Heart left ventricle (tissue), 16 donors: ENCODE measurements at regions not wholly inside any gene's neighbourhood (a gene's known extent, or its start where the extent isn't known, plus 50 kb on each side); places are given as distances from the start of the nearest gene placed in this dataset.
"Not testable (repeated sequence)": the region's sequence is repeated elsewhere in the genome, so short reads cannot be mapped to it uniquely, and the experiment has no call there.

Source experiments
- ATAC-seq, 4 donors: fragments of 200-7000 bp; cut with Tn5 transposase; one replicate each; pipeline ENCODE4 v1.9.1; 2020 to 2022; ENCODE audit warnings: moderate library complexity in 4 of 4, mild to moderate bottlenecking in 3 of 4, moderate number of reproducible peaks in 1 of 4
- DNase-seq, 5 donors: peaks; one replicate each; pipeline ENCODE4 v3.0.0-alpha.2; 2020
- H3K27ac ChIP-seq, 12 donors: fragments of 200-600 bp; sonication (generic) in 4 of 12; one replicate each; pipeline versions ENCODE4 v1.5.0 to v1.8.0; 2016 to 2022; ENCODE audit warnings: mild to moderate bottlenecking in 2 of 12
- H3K27me3 ChIP-seq, 9 donors: fragments of 200-600 bp; sonication (generic) in 2 of 9; one replicate each; pipeline versions ENCODE4 v1.5.1 to v1.8.0; 2016 to 2022; ENCODE audit warnings: mild to moderate bottlenecking in 3 of 9
- H3K36me3 ChIP-seq, 9 donors: fragments of 200-600 bp; sonication (generic) in 2 of 9; one replicate each; pipeline versions ENCODE4 v1.5.0 to v1.8.0; 2018 to 2022; ENCODE audit warnings: mild to moderate bottlenecking in 2 of 9
- H3K4me1 ChIP-seq, 12 donors: fragments of 200-600 bp; sonication (generic) in 4 of 12; one replicate each; pipeline versions ENCODE4 v1.5.0 to v1.8.0; 2016 to 2022; ENCODE audit warnings: mild to moderate bottlenecking in 3 of 12
- H3K4me3 ChIP-seq, 12 donors: fragments of 200-600 bp; sonication (generic) in 4 of 12; one replicate each; pipeline versions ENCODE4 v1.5.0 to v1.8.0; 2017 to 2022; ENCODE audit warnings: mild to moderate bottlenecking in 9 of 12, moderate library complexity in 4 of 12
- H3K9me3 ChIP-seq, 12 donors: fragments of 200-600 bp; sonication (generic) in 4 of 12; one replicate each; pipeline versions ENCODE4 v1.5.0 to v1.8.0; 2016 to 2022; ENCODE audit warnings: mild to moderate bottlenecking in 1 of 12
- POLR2A ChIP-seq, 2 donors: fragments of 450-650 bp; IDR thresholded peaks; one replicate each; pipeline ENCODE4 v1.6.1; 2017; ENCODE audit warnings: antibody characterized with exemption in 2 of 2, mild to moderate bottlenecking in 2 of 2, moderate library complexity in 2 of 2
- WGBS, 4 donors: extraction: QIAGEN DNeasy Blood & Tissue Kit in 2 of 4; methylation state at CpG; one replicate each; pipeline versions ENCODE4 v1.1.5 to v1.1.7; 2013 to 2018; 5-methylcytosine and 5-hydroxymethylcytosine counted together
- intact Hi-C, 10 donors: fragments of 100-400 bp; cut with DNase I; formaldehyde crosslinking; loops; one replicate each; pipeline versions ENCODE4 v1.11.1 to v1.14.2; 2022
- TF ChIP-seq, protein P1 (sequence below), 12 donors: fragments of 200-600 bp; sonication (generic) in 4 of 12; IDR thresholded peaks; one replicate each; pipeline versions ENCODE4 v1.5.0 to v1.8.0; 2018 to 2022; ENCODE audit warnings: antibody characterized with exemption in 12 of 12, mild to moderate bottlenecking in 5 of 12
- donor health status: ischemic (EF 13 %, LVEDD 7.1; RV severe dilation, severe dysfunction).
- donor health status: healthy with polysubstance abuse.
- donor health status: DM: no; HTN: yes; CAD: no.
- donor health status: DM: no; HTN: no; CAD: no.
- donor health status: ischemic (EF 25% LVEDD 6.9; RV normal size, moderate dysfunction).
- donor health status: ischemic (EF 25% LVEDD 5.7; RV mildly dilated, moderate dysfunction).
- donor health status: healthy.
- donor health status: DM: yes; HTN: yes; CAD: no.
- donor health status: ischemic (EF 35%, LVEDD 5.7; RV mildly dilated, moderate dysfunction).
- donor health status: nonischemic (EF 11% LVEDD 7.7; RV severe dilation, severe dysfunction).
- donor health status: DM: yes; HTN: yes; CAD: no.
- donor health status: PGD.
- donor health status: ischemic (EF 29% LVEDD 5.4; RV normal size, mild dysfunction).
- donor health status: nonischemic (EF 23%, LVEDD 6.1; RV moderate dilation, normal function).

DNA sequence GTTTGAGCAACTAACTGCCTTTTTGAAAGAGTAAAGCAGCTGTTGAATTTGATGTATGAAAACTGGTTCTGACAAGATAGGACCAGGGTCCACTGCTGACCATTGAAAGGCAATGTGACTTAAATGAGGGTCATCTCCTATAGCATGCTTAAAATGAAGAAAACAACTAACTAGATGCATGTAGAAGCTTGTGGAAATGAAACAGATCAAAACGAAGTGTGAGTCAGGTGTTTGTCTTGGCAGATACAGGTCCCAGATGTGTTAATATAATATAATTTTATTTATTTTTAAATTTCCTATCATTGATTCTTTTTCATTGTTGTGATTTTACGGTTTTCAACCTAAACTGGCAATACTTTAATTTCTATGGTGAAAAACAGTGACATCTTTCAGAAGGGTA is 83.6 kb downstream of the ATOH1 start:
- Histone ChIP-seq H3K9me3 (no peaks in the 10 kb centered on the region), H3K4me3 (no peak overlapping the region), H3K36me3 (no peaks in the 10 kb centered on the region), H3K4me1 (no peaks in the 10 kb centered on the region), H3K27me3 (no peaks in the 10 kb centered on the region), H3K27ac (no peak overlapping the region)
- ATAC-seq (no peak), DNase-seq (no peak)
- 68 to 79% (median 77%) methylated on average over 2 of the region's 2 CpGs for WGBS, 4 donors
- TF ChIP-seq, protein P1, sequence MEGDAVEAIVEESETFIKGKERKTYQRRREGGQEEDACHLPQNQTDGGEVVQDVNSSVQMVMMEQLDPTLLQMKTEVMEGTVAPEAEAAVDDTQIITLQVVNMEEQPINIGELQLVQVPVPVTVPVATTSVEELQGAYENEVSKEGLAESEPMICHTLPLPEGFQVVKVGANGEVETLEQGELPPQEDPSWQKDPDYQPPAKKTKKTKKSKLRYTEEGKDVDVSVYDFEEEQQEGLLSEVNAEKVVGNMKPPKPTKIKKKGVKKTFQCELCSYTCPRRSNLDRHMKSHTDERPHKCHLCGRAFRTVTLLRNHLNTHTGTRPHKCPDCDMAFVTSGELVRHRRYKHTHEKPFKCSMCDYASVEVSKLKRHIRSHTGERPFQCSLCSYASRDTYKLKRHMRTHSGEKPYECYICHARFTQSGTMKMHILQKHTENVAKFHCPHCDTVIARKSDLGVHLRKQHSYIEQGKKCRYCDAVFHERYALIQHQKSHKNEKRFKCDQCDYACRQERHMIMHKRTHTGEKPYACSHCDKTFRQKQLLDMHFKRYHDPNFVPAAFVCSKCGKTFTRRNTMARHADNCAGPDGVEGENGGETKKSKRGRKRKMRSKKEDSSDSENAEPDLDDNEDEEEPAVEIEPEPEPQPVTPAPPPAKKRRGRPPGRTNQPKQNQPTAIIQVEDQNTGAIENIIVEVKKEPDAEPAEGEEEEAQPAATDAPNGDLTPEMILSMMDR (IDR thresholded peaks at IDR 0.05) = no peak
- TF ChIP-seq POLR2A (IDR thresholded peaks at IDR 0.05) = no peak
- intact Hi-C loops = no loop called here

DNA sequence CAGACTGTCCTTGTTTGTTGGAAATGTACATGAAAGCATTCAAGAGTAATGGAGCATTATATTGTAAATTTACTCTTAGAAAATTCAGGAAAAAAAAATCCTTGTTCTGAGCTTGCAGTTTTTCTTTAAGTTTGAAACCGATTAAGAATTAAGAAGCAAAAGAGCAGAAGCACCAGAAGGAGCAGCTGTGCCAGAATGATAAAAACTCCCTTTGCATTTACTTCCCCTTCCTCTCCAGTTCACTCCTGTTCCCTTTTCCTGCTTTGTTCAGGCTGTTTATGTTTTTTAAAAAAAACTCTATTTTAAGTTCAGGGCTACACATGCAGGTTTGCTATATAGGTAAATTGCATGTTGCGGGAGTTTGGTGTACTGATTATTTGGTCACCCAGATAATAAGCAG is 90.3 kb downstream of the ATOH1 start:
- WGBS, 4 donors = 56 to 73% (median 71%) methylated on average over 2 of the region's 2 CpGs
- Histone ChIP-seq H3K4me1 (no peaks in the 10 kb centered on the region), H3K27me3 (no peaks in the 10 kb centered on the region), H3K4me3 (no peak overlapping the region), H3K36me3 (no peaks in the 10 kb centered on the region), H3K27ac (no peak overlapping the region), H3K9me3 (peaks cover 0 to 7% (median 0%) of the 10 kb centered on the region in 12 donors)
- intact Hi-C loops = no loop called here
- DNase-seq = no peak
- TF ChIP-seq POLR2A (IDR thresholded peaks at IDR 0.05) = no peak
- TF ChIP-seq, protein P1 (IDR thresholded peaks at IDR 0.05) = no peak
- no peak for ATAC-seq

DNA sequence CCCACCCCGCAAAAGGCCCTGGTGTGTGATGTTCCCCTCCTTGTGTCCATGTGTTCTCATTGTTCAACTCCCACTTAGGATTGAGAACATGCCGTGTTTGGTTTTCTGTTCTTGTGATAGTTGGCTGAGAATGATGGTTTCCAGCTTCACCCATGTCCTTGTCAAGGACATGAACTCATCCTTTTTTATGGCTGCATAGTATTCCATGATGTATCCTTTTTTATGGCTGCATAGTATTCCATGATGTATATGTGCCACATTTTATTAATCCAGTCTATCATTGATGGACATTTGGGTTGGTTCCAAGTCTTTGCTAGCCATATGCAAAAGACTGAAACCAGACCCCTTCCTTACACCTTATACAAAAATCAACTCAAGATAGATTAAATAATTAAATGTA is 95.0 kb downstream of the ATOH1 start:
- intact Hi-C loops, H3K4me3 ChIP-seq, DNase-seq, H3K4me1 ChIP-seq, H3K27me3 ChIP-seq, H3K36me3 ChIP-seq, H3K27ac ChIP-seq, ATAC-seq: not testable (repeated sequence)
- H3K9me3 ChIP-seq = peaks cover 0 to 23% (median 0%) of the 10 kb centered on the region in 12 donors
- 67 to 89% (median 86%) methylated on average over 2 of the region's 2 CpGs for WGBS, 4 donors

DNA sequence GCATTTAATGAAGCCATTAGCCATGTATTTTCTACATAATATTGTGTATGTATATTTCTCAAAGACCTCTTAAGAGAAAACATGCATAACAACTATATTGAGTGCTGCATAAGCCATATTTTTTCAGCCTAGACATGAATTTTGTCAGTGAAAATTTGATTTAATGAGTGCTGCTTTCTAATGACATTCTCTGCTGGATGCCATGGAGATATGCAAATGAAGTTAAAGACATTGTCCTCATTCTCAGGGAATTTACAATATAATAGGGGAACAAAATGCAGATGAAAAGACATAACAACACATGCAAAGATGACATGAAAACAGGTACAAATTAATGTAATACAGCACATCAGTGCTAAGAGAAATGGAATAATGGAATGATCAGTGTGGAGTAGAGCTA is 118.7 kb downstream of the ATOH1 start:
- TF ChIP-seq, protein P1 (IDR thresholded peaks at IDR 0.05) = no peak
- no peak for TF ChIP-seq POLR2A (IDR thresholded peaks at IDR 0.05)
- no peaks in the 10 kb centered on the region for H3K4me1 ChIP-seq
- H3K27ac ChIP-seq = no peak overlapping the region
- intact Hi-C loops = no loop called here
- no peaks in the 10 kb centered on the region for H3K27me3 ChIP-seq
- ATAC-seq = no peak
- no peaks in the 10 kb centered on the region for H3K36me3 ChIP-seq
- DNase-seq = no peak
- H3K4me3 ChIP-seq = no peak overlapping the region
- H3K9me3 ChIP-seq = peaks cover 0 to 4% (median 0%) of the 10 kb centered on the region in 12 donors

DNA sequence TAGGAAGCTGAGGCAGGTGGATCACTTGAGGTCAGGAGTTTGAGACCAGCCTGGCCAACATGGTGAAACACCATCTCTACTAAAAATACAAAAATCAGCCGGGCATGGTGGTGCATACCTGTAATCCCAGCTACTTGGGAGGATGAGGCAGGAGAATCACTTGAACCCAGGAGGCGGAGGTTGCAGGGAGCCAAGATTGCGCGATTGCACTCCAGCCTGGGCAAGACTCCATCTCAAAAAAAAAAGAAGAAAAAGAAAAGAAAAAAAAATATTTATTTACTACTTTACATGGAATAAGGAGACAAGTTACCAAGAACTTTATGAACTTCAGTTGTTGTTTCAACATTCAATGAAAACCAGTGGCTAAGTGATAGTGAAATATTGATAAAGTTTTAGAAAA is 121.7 kb downstream of the ATOH1 start:
- intact Hi-C loops, H3K4me3 ChIP-seq, H3K27ac ChIP-seq, H3K27me3 ChIP-seq, ATAC-seq, DNase-seq, H3K4me1 ChIP-seq, H3K36me3 ChIP-seq: not testable (repeated sequence)
- H3K9me3 ChIP-seq = peaks cover 0 to 31% (median 0%) of the 10 kb centered on the region in 12 donors
- 48 to 94% (median 81%) methylated on average over 4 of the region's 4 CpGs for WGBS, 4 donors
